HepG2 (cell line): ENCODE measurements at regions not wholly inside any gene's neighbourhood (a gene's known extent, or its start where the extent isn't known, plus 50 kb on each side); places are given as distances from the start of the nearest gene placed in this dataset.

Experiments used
- CTCF ChIP-seq: sonication (generic); formaldehyde crosslinking; IDR thresholded peaks from 2 replicates; pipeline ENCODE4 v1.5.0; 2020; ENCODE audit warnings: mild to moderate bottlenecking, missing genetic modification reagents, moderate library complexity
- ESRRA ChIP-seq: sonication (generic); formaldehyde crosslinking; IDR thresholded peaks from 2 replicates; pipeline ENCODE4 v1.5.1; 2020; ENCODE audit warnings: mild to moderate bottlenecking, low read depth, missing genetic modification reagents

DNA sequence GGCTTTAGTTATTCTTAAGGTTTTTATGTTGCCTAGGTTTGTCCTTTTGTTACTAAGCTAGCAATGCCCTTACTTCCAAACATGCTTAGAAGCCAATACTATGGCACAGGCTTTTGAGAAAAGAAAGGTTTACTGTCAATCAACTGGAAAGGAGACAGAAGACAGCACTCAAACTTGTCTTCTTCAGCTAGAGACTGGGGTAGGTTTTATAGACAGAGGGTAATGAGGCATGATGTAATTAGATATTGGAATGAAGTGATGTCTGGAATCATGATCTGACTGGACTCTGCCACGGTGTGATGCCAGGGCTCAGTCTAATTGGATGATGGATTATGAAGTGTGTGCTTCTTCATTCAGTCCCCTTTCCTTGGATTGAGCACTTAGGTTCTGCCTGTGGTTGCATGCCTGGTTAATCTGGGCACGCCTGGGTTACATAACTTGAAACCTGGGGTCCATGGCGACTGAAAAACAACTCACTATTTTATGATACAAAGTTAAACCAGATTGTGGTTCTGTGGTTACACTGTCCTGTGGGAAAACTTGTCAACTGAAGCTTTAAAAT, 625.8 kb downstream of the BRINP3 start:
- TF ChIP-seq CTCF (CRISPR knock-in tag), result no peak
- no peak for TF ChIP-seq ESRRA (CRISPR knock-in tag)
